Muscle of leg (tissue), 3 donors: ENCODE measurements at regions not wholly inside any gene's neighbourhood (a gene's known extent, or its start where the extent isn't known, plus 50 kb on each side); places are given as distances from the start of the nearest gene placed in this dataset.

ENCODE experiments used
- DNase-seq: peaks from one replicate; pipeline ENCODE4 v3.0.0; 2013
- H3K27ac ChIP-seq: one replicate; pipeline ENCODE4 v1.5.1; 2013; ENCODE audit warnings: mild to moderate bottlenecking, low read length, control low read depth
- H3K27me3 ChIP-seq: one replicate; pipeline ENCODE4 v1.6.1; 2013; ENCODE audit warnings: low read length; ENCODE audit not compliant: control insufficient read depth, insufficient read depth
- H3K36me3 ChIP-seq: one replicate; pipeline ENCODE4 v1.6.1; 2013; ENCODE audit warnings: low read length; ENCODE audit not compliant: control insufficient read depth, insufficient read depth
- H3K4me1 ChIP-seq: one replicate; pipeline ENCODE4 v1.6.1; 2013; ENCODE audit warnings: low read length; ENCODE audit not compliant: control insufficient read depth, insufficient read depth
- H3K4me3 ChIP-seq: one replicate; pipeline ENCODE4 v1.5.1; 2013; ENCODE audit warnings: low read length, control low read depth
- H3K9me3 ChIP-seq: replicated peaks from 2 replicates; pipeline ENCODE4 v1.6.1; 2013; ENCODE audit warnings: low read depth, low read length; ENCODE audit not compliant: control insufficient read depth
- WGBS: methylation state at CpG from one replicate; pipeline ENCODE4 v1.1.5; 2013; ENCODE audit warnings: missing lambda C conversion rate; ENCODE audit not compliant: insufficient coverage; 5-methylcytosine and 5-hydroxymethylcytosine counted together

DNA sequence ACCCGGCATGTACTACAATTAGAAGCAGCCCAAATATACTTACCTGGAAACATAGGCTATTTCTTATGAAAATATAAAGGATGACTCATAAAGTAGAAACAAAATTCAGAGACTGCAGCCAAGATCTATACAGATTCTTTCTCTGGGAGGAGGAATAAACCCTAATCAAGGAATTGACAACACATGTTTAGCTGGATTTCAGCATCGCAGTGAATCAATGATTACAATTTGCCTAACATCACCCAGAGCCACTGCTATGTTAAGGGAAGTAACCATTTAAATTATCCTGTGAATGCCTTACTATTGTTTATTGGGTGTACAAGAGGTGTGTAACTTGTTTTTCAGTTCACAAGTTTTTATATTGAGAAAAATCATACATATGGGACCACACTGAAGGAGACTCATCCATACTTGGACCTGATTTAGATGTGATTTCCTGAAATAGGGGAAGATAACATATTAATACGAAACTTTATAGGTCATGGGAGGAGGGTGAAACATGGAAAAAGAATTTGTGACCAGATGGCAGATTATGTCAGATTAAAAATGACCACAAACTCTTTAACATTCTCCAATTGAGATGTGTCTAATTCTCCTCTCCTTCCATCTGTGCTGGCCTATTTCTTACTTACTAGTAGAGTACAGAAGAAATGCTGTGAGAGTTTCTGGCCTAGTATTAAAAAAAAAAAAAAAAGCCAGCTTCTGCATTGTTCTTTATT is 1168.4 kb downstream of the SLITRK1 start:
- Histone ChIP-seq H3K27me3 (no peaks in the 10 kb centered on the region), H3K4me1 (no peaks in the 10 kb centered on the region), H3K4me3 (no peak overlapping the region), H3K9me3 (no peaks in the 10 kb centered on the region), H3K27ac (no peak overlapping the region), H3K36me3 (no peaks in the 10 kb centered on the region)
- no CpG with 5 or more reads among the region's 3 CpGs for WGBS
- DNase-seq, result no peak

- WGBS, result no CpG with 5 or more reads among the region's 1 CpG
- H3K4me3 ChIP-seq, result no peak overlapping the region
- no peaks in the 10 kb centered on the region for H3K27me3 ChIP-seq
- no peaks in the 10 kb centered on the region for H3K9me3 ChIP-seq
- no peak for DNase-seq
- H3K36me3 ChIP-seq, result no peaks in the 10 kb centered on the region
- H3K27ac ChIP-seq, result no peak overlapping the region
- no peaks in the 10 kb centered on the region for H3K4me1 ChIP-seq
Observed at GRCh38 chr13:82702513-82702912, 1179.8 kb downstream of the SLITRK1 start.

GRCh38 chr13:82701020-82701419 is 1181.3 kb downstream of the SLITRK1 start:
- Histone ChIP-seq H3K4me1 (no peaks in the 10 kb centered on the region), H3K27ac (no peak overlapping the region), H3K4me3 (no peak overlapping the region), H3K36me3 (no peaks in the 10 kb centered on the region), H3K9me3 (no peaks in the 10 kb centered on the region), H3K27me3 (no peaks in the 10 kb centered on the region)
- DNase-seq, result no peak
- 86% methylated on average over 1 of the region's 2 CpGs for WGBS

DNA sequence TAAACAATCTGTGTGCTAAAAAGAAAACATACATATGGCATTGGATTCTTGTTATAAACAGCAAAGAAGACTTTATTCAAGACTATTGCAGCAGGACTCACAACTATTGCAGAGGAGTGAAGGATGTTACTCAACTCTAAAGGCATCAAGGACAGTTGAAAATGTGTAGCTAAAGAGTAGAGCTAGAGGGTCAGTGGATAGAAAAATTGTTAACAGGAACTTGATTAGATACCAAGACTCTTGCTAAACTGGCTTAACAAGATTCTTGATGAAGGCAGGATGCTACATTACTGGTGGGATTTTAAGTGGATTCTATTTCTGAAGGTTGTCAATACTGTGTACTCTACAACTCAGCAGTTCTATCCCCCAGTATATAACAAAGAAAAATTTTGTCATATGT is 1183.3 kb downstream of the SLITRK1 start:
- Histone ChIP-seq H3K27ac (no peak overlapping the region), H3K36me3 (no peaks in the 10 kb centered on the region), H3K9me3 (no peaks in the 10 kb centered on the region), H3K4me1 (no peaks in the 10 kb centered on the region), H3K27me3 (no peaks in the 10 kb centered on the region), H3K4me3 (no peak overlapping the region)
- no peak for DNase-seq

GRCh38 chr13:82698383-82698782 is 1183.9 kb downstream of the SLITRK1 start:
- H3K4me3 ChIP-seq, result no peak overlapping the region
- no peaks in the 10 kb centered on the region for H3K9me3 ChIP-seq
- no peak overlapping the region for H3K27ac ChIP-seq
- H3K36me3 ChIP-seq, result no peaks in the 10 kb centered on the region
- DNase-seq, result no peak
- no peaks in the 10 kb centered on the region for H3K4me1 ChIP-seq
- no peaks in the 10 kb centered on the region for H3K27me3 ChIP-seq

- DNase-seq, result no peak
- Histone ChIP-seq H3K9me3 (no peaks in the 10 kb centered on the region), H3K27ac (no peak overlapping the region), H3K27me3 (no peaks in the 10 kb centered on the region), H3K4me1 (no peaks in the 10 kb centered on the region), H3K36me3 (no peaks in the 10 kb centered on the region), H3K4me3 (no peak overlapping the region)
- 93% methylated on average over 1 of the region's 1 CpG for WGBS
Observed at GRCh38 chr13:82693607-82694006, 1188.7 kb downstream of the SLITRK1 start.

DNA sequence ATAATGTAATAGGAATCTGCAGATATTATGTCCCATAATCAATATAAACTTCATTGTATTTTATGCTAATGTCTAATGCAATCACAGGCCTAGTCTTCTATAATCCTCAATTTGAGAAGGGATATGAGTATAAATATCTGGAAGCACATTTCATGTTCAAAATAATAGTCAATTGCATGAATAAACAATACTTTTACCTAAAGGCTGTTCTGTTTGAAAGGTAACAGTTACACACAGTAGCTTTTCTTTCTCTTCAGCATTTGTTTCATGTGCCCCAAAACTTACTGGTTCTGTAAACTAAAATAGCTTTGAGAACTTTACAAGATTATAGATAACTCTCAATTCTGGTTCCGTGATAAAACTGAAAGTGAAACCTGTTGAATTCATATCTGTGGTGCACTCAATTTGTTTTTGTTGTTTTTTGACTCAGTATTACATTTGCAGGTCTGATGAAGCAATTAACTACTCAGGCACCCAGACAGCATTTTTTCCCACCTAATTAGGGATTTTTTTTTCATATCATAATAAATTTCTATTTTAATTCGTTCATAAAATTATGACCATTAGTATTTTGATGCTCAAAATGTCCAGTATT is 1193.8 kb downstream of the SLITRK1 start:
- no CpG with 5 or more reads among the region's 2 CpGs for WGBS
- peak; percentile 8 for DNase-seq
- H3K36me3 ChIP-seq, result no peaks in the 10 kb centered on the region
- H3K4me1 ChIP-seq, result no peaks in the 10 kb centered on the region
- H3K27me3 ChIP-seq, result no peaks in the 10 kb centered on the region
- no peaks in the 10 kb centered on the region for H3K9me3 ChIP-seq
- H3K4me3 ChIP-seq, result no peak overlapping the region
- no peak overlapping the region for H3K27ac ChIP-seq

- H3K4me1 ChIP-seq, result no peaks in the 10 kb centered on the region
- H3K9me3 ChIP-seq, result peaks cover 3% of the 10 kb centered on the region
- no peaks in the 10 kb centered on the region for H3K27me3 ChIP-seq
Observed at GRCh38 chr13:82687884-82688283, 1194.4 kb downstream of the SLITRK1 start.

GRCh38 chr13:82681535-82681934 is 1200.7 kb downstream of the SLITRK1 start:
- H3K36me3 ChIP-seq, result no peaks in the 10 kb centered on the region
- no peak for DNase-seq
- H3K4me3 ChIP-seq, result no peak overlapping the region
- no peaks in the 10 kb centered on the region for H3K4me1 ChIP-seq
- H3K27ac ChIP-seq, result no peak overlapping the region
- H3K27me3 ChIP-seq, result no peaks in the 10 kb centered on the region
- 67% methylated on average over 3 of the region's 4 CpGs for whole genome bisulfite sequencing
- peaks cover 4% of the 10 kb centered on the region for H3K9me3 ChIP-seq

More at GRCh38 chr13:82687884-82688283, 1194.4 kb downstream of the SLITRK1 start:
- H3K4me3 ChIP-seq, result no peak overlapping the region
- H3K36me3 ChIP-seq, result no peaks in the 10 kb centered on the region
- DNase-seq, result peak; percentile 16
- no peak overlapping the region for H3K27ac ChIP-seq

GRCh38 chr13:82678052-82678451 is 1204.2 kb downstream of the SLITRK1 start:
- Histone ChIP-seq H3K4me1 (no peaks in the 10 kb centered on the region), H3K9me3 (peaks cover 2% of the 10 kb centered on the region), H3K4me3 (no peak overlapping the region), H3K36me3 (no peaks in the 10 kb centered on the region), H3K27ac (no peak overlapping the region), H3K27me3 (no peaks in the 10 kb centered on the region)
- DNase-seq, result no peak
- 83% methylated on average over 1 of the region's 3 CpGs for WGBS

DNA sequence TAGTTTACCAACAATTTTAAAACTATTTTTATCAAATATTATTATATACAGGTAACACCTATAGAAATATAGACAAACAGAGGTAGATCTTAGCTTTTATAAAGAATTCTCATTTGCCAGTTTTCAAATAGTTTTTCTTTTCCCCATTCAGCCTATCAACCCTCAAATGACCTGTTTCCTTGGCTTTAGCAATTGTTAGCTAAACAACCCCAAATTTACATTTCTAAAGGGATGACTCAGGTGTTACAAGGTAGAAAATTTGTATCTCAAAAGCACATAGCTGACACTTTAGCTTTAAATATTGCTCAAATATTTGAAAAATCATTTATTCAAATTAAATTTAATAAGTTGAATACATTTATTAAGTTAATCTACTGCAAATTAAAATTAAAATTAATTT is 1207.2 kb downstream of the SLITRK1 start:
- Histone ChIP-seq H3K27me3 (no peaks in the 10 kb centered on the region), H3K36me3 (no peaks in the 10 kb centered on the region), H3K9me3 (no peaks in the 10 kb centered on the region), H3K27ac (no peak overlapping the region), H3K4me3 (no peak overlapping the region), H3K4me1 (no peaks in the 10 kb centered on the region)
- no peak for DNase-seq
